Keratinocyte (primary cell): ENCODE measurements at regions not wholly inside any gene's neighbourhood (a gene's known extent, or its start where the extent isn't known, plus 50 kb on each side); places are given as distances from the start of the nearest gene placed in this dataset.
A peak's percentile ranks its signal among the peaks of the same experiment; 100 is the strongest.

ENCODE experiments used
- DNase-seq: peaks from one replicate; pipeline ENCODE4 v3.0.0-alpha.2; 2011; ENCODE audit warnings: low read depth, missing footprints, low spot score
- FAIRE-seq: peaks from 2 replicates; lab custom pipeline; 2011; peaks lifted over from hg19 to GRCh38; lab: Jason Lieb, UNC
- H2AFZ ChIP-seq: 2 replicates; pipeline ENCODE4 v1.6.0; 2012; ENCODE audit warnings: low read length, control low read depth, inconsistent platforms; ENCODE audit not compliant: control insufficient read depth
- H3K27ac ChIP-seq: 2 replicates; pipeline ENCODE4 v1.5.1; 2011; ENCODE audit warnings: low read length; ENCODE audit not compliant: control insufficient read depth, insufficient read depth
- H3K27me3 ChIP-seq: 3 replicates; pipeline ENCODE4 v1.6.0; 2011; ENCODE audit warnings: low read length; ENCODE audit not compliant: control insufficient read depth, insufficient read depth; ENCODE audit errors: extremely low read depth
- H3K36me3 ChIP-seq, 2 experiments: 2 replicates in 1 of 2; 3 replicates in 1 of 2; pipeline ENCODE4 v1.5.1; 2011; ENCODE audit warnings: low read length in 2 of 2, mild to moderate bottlenecking in 1 of 2; ENCODE audit not compliant: control insufficient read depth in 2 of 2, insufficient read depth in 2 of 2; ENCODE audit errors: extremely low read depth in 1 of 2
- H3K4me1 ChIP-seq: 3 replicates; pipeline ENCODE4 v1.5.1; 2011; ENCODE audit warnings: low read length; ENCODE audit not compliant: control insufficient read depth, insufficient read depth; ENCODE audit errors: extremely low read depth
- H3K4me2 ChIP-seq: 3 replicates; pipeline ENCODE4 v1.6.0; 2011; ENCODE audit warnings: low read depth, low read length; ENCODE audit not compliant: control insufficient read depth, insufficient read depth; ENCODE audit errors: extremely low read depth
- H3K4me3 ChIP-seq, 3 experiments: fragments of 200-600 bp in 1 of 3; sonication (generic) in 1 of 3; 2 replicates in 2 of 3; 3 replicates in 1 of 3; pipeline ENCODE4 v1.5.1; 2011 to 2016; ENCODE audit warnings: low read length in 3 of 3, mild to moderate bottlenecking in 3 of 3, control low read depth in 2 of 3, inconsistent platforms in 1 of 3, low read depth in 1 of 3, mixed read lengths in 1 of 3, mixed run types in 1 of 3, moderate library complexity in 1 of 3; ENCODE audit not compliant: control insufficient read depth in 2 of 3, insufficient read depth in 2 of 3; ENCODE audit errors: extremely low read depth in 1 of 3
- H3K79me2 ChIP-seq: 2 replicates; pipeline ENCODE4 v1.6.0; 2012; ENCODE audit warnings: low read length; ENCODE audit not compliant: control insufficient read depth, insufficient read depth
- H3K9ac ChIP-seq: 3 replicates; pipeline ENCODE4 v1.6.0; 2011; ENCODE audit warnings: low read length; ENCODE audit not compliant: control insufficient read depth, insufficient read depth; ENCODE audit errors: extremely low read depth
- H3K9me1 ChIP-seq: 3 replicates; pipeline ENCODE4 v1.6.0; 2011; ENCODE audit warnings: low read length; ENCODE audit not compliant: control insufficient read depth, insufficient read depth; ENCODE audit errors: extremely low read depth
- H3K9me3 ChIP-seq: 2 replicates; pipeline ENCODE4 v1.5.1; 2012; ENCODE audit warnings: low read depth, low read length; ENCODE audit not compliant: control insufficient read depth
- H4K20me1 ChIP-seq: 3 replicates; pipeline ENCODE4 v1.6.0; 2011; ENCODE audit warnings: low read length; ENCODE audit not compliant: control insufficient read depth, insufficient read depth; ENCODE audit errors: extremely low read depth
- CTCF ChIP-seq, 3 experiments: IDR thresholded peaks in 1 of 3; conservative IDR thresholded peaks in 1 of 3; optimal IDR thresholded peaks in 1 of 3; 2 replicates in 2 of 3; 3 replicates in 1 of 3; pipeline versions ENCODE3 to v1.5.1; 2011; ENCODE audit warnings: low read length in 3 of 3, mild to moderate bottlenecking in 3 of 3, moderate library complexity in 2 of 3, control low read depth in 1 of 3, inconsistent platforms in 1 of 3; ENCODE audit not compliant: insufficient read depth in 2 of 3; ENCODE audit errors: extremely low read depth in 1 of 3
- EZH2 ChIP-seq: IDR thresholded peaks from one replicate; pipeline ENCODE4 v1.6.1; 2012; ENCODE audit warnings: inconsistent platforms, mild to moderate bottlenecking, low read length, moderate library complexity
- dilution Hi-C: fragments of 300-500 bp; cut with MboI; formaldehyde crosslinking; loops from one replicate; pipeline ENCODE4 v1.7.0; 2020; ENCODE audit warnings: low sequenced_read_pairs; ENCODE audit not compliant: extremely low pct_ligation_motif_present

- no peaks in the 10 kb centered on the region for H3K4me1 ChIP-seq
These were observed 63.8 kb downstream of the FAM241B start for GRCh38 chr10:69693886-69694285.

GRCh38 chr10:69696073-69696731, 66.2 kb downstream of the FAM241B start:
- DNase-seq (no peak), FAIRE-seq (no peak)
- Histone ChIP-seq H3K27me3 (peaks cover 8% of the 10 kb centered on the region), H3K4me3 (no peak overlapping the region), H3K9ac (no peak overlapping the region), H4K20me1 (no peaks in the 10 kb centered on the region), H3K79me2 (no peaks in the 10 kb centered on the region), H3K9me1 (no peaks in the 10 kb centered on the region), H3K4me2 (no peak overlapping the region), H3K27ac (no peak overlapping the region), H3K36me3 (no peaks in the 10 kb centered on the region), H2AFZ (no peak overlapping the region), H3K4me1 (no peaks in the 10 kb centered on the region), H3K9me3 (no peaks in the 10 kb centered on the region)
- dilution Hi-C loops, result no loop called here
- TF ChIP-seq CTCF (optimal IDR thresholded peaks at IDR 0.05 in 1 of 3, IDR thresholded peaks at IDR 0.05 in 1 of 3, conservative IDR thresholded peaks at IDR 0.05 in 1 of 3; ENCODE audit: extremely low read depth in 1 of 3, insufficient read depth in 2 of 3, low read length in 3 of 3), result peak; percentile 34 to 57 (median 46)
- TF ChIP-seq EZH2, result no peak

More at GRCh38 chr10:69693886-69694285, 63.8 kb downstream of the FAM241B start:
- no peaks in the 10 kb centered on the region for H4K20me1 ChIP-seq
- no peak overlapping the region for H3K9ac ChIP-seq
- TF ChIP-seq CTCF (optimal IDR thresholded peaks at IDR 0.05 in 1 of 3, IDR thresholded peaks at IDR 0.05 in 1 of 3, conservative IDR thresholded peaks at IDR 0.05 in 1 of 3; ENCODE audit: extremely low read depth in 1 of 3, insufficient read depth in 2 of 3, low read length in 3 of 3) (no peak), EZH2 (no peak)
- DNase-seq (no peak), FAIRE-seq (no peak)
- H3K9me1 ChIP-seq, result no peaks in the 10 kb centered on the region
- H3K4me2 ChIP-seq, result no peak overlapping the region
- no peaks in the 10 kb centered on the region for H3K9me3 ChIP-seq
- H3K36me3 ChIP-seq, result no peaks in the 10 kb centered on the region
- no peaks in the 10 kb centered on the region for H3K79me2 ChIP-seq
- H3K27ac ChIP-seq, result no peak overlapping the region
- no peak overlapping the region for H2AFZ ChIP-seq
- H3K4me3 ChIP-seq, result no peak overlapping the region
- dilution Hi-C loops, result no loop called here
- peaks cover 8% of the 10 kb centered on the region for H3K27me3 ChIP-seq
